ENCODE measurements at regions not wholly inside any gene's neighbourhood (a gene's known extent, or its start where the extent isn't known, plus 50 kb on each side); places are given as distances from the start of the nearest gene placed in this dataset.

- no peak overlapping the region for H3K27ac ChIP-seq (ENCODE audit: insufficient read depth, low read depth, low read length)
- dilution Hi-C loops (cut with MboI; ENCODE audit: extremely low pct_ligation_motif_present, low sequenced_read_pairs): no loop called here
- ChIA-PET POLR2A (no interaction called here), CTCF (no interaction called here)
- no TSS peak for BruUV-seq (replicated peaks)
- no peaks in the 10 kb centered on the region for H3K36me3 ChIP-seq (ENCODE audit: control insufficient read depth in 2 of 2, extremely low read depth in 1 of 2, insufficient read depth in 2 of 2, low read length in 2 of 2)
- no peaks in the 10 kb centered on the region for H3K79me2 ChIP-seq (ENCODE audit: control insufficient read depth, insufficient read depth, low read length)
- H3K4me3 ChIP-seq (replicated peaks in 1 of 3; ENCODE audit: insufficient read depth in 1 of 3, low read depth in 1 of 3, low read length in 3 of 3): no peak overlapping the region
- no peaks in the 10 kb centered on the region for H3K27me3 ChIP-seq (ENCODE audit: control insufficient read depth in 2 of 2, insufficient read depth in 2 of 2, low read length in 2 of 2)
- no peaks in the 10 kb centered on the region for H4K20me1 ChIP-seq (replicated peaks; ENCODE audit: control insufficient read depth, extremely low read depth, insufficient read depth, low read length)
- no peaks in the 10 kb centered on the region for H3K4me1 ChIP-seq (ENCODE audit: control insufficient read depth, extremely low read depth, insufficient read depth, low read length)
- DNase-seq (ENCODE audit: low read depth, low spot score) (no peak), FAIRE-seq (no peak)
- no peak overlapping the region for H3K9ac ChIP-seq (replicated peaks; ENCODE audit: extremely low read depth, insufficient read depth, low read length)
- H2AFZ ChIP-seq (ENCODE audit: low read depth, low read length): no peak overlapping the region
- no peak for TF ChIP-seq FOS (IDR thresholded peaks at IDR 0.05; ENCODE audit: borderline replicate concordance, insufficient read depth, low read length)
- no peak for TF ChIP-seq MYC (IDR thresholded peaks at IDR 0.05; ENCODE audit: low read depth, low read length)
- no peak for TF ChIP-seq POLR2A (IDR thresholded peaks at IDR 0.05; ENCODE audit: low read depth, low read length)
- TF ChIP-seq EZH2 (IDR thresholded peaks at IDR 0.05; ENCODE audit: borderline replicate concordance, low read depth, low read length, severe bottlenecking): no peak
- TF ChIP-seq POLR2AphosphoS5 (IDR thresholded peaks at IDR 0.05; ENCODE audit: insufficient read depth, low read depth, low read length): no peak
- TF ChIP-seq GATA2 (IDR thresholded peaks at IDR 0.05; ENCODE audit: insufficient read depth, insufficient read length, low read depth, low read length): no peak
- intact Hi-C loops (cut with micrococcal nuclease): no loop called here
- no peaks in the 10 kb centered on the region for H3K9me1 ChIP-seq (replicated peaks; ENCODE audit: control insufficient read depth, extremely low read depth, insufficient read depth, low read length)
- no peak overlapping the region for H3K4me2 ChIP-seq (ENCODE audit: insufficient read depth, low read length)
- H3K9me3 ChIP-seq (replicated peaks; ENCODE audit: control insufficient read depth, insufficient read depth, low read length): no peaks in the 10 kb centered on the region
These were observed 1759.4 kb downstream of the PCDH9 start for GRCh38 chr13:65470781-65471180.

- Histone ChIP-seq H3K9ac (replicated peaks; ENCODE audit: extremely low read depth, insufficient read depth, low read length) (no peak overlapping the region), H3K4me1 (ENCODE audit: control insufficient read depth, extremely low read depth, insufficient read depth, low read length) (no peaks in the 10 kb centered on the region), H3K36me3 (ENCODE audit: control insufficient read depth in 2 of 2, extremely low read depth in 1 of 2, insufficient read depth in 2 of 2, low read length in 2 of 2) (no peaks in the 10 kb centered on the region), H3K9me1 (replicated peaks; ENCODE audit: control insufficient read depth, extremely low read depth, insufficient read depth, low read length) (no peaks in the 10 kb centered on the region), H3K27ac (ENCODE audit: insufficient read depth, low read depth, low read length) (no peak overlapping the region), H3K27me3 (ENCODE audit: control insufficient read depth in 2 of 2, insufficient read depth in 2 of 2, low read length in 2 of 2) (no peaks in the 10 kb centered on the region), H3K9me3 (replicated peaks; ENCODE audit: control insufficient read depth, insufficient read depth, low read length) (no peaks in the 10 kb centered on the region), H4K20me1 (replicated peaks; ENCODE audit: control insufficient read depth, extremely low read depth, insufficient read depth, low read length) (no peaks in the 10 kb centered on the region), H2AFZ (ENCODE audit: low read depth, low read length) (no peak overlapping the region), H3K4me2 (ENCODE audit: insufficient read depth, low read length) (no peak overlapping the region), H3K79me2 (ENCODE audit: control insufficient read depth, insufficient read depth, low read length) (no peaks in the 10 kb centered on the region), H3K4me3 (replicated peaks in 1 of 3; ENCODE audit: insufficient read depth in 1 of 3, low read depth in 1 of 3, low read length in 3 of 3) (no peak overlapping the region)
- POLR2A ChIA-PET: no interaction called here
- CTCF ChIA-PET: no interaction called here
- intact Hi-C loops (cut with micrococcal nuclease): no loop called here
- DNase-seq (ENCODE audit: low read depth, low spot score) (no peak), FAIRE-seq (no peak)
- no TSS peak for BruUV-seq (replicated peaks)
- no peak for TF ChIP-seq FOS (IDR thresholded peaks at IDR 0.05; ENCODE audit: borderline replicate concordance, insufficient read depth, low read length)
- TF ChIP-seq MYC (IDR thresholded peaks at IDR 0.05; ENCODE audit: low read depth, low read length): no peak
- TF ChIP-seq POLR2A (IDR thresholded peaks at IDR 0.05; ENCODE audit: low read depth, low read length): no peak
- TF ChIP-seq GATA2 (IDR thresholded peaks at IDR 0.05; ENCODE audit: insufficient read depth, insufficient read length, low read depth, low read length): no peak
- no peak for TF ChIP-seq POLR2AphosphoS5 (IDR thresholded peaks at IDR 0.05; ENCODE audit: insufficient read depth, low read depth, low read length)
- TF ChIP-seq EZH2 (IDR thresholded peaks at IDR 0.05; ENCODE audit: borderline replicate concordance, low read depth, low read length, severe bottlenecking): no peak
- no peak for TF ChIP-seq JUN (IDR thresholded peaks at IDR 0.05; ENCODE audit: borderline replicate concordance, insufficient read depth, insufficient read length, low read depth)
- TF ChIP-seq CTCF (IDR thresholded peaks at IDR 0.05; ENCODE audit: extremely low read depth in 1 of 2, insufficient read depth in 1 of 2, low read depth in 1 of 2, low read length in 2 of 2): no peak
- no peak for TF ChIP-seq MAX (IDR thresholded peaks at IDR 0.05; ENCODE audit: insufficient read depth, insufficient read length)
- dilution Hi-C loops (cut with MboI; ENCODE audit: extremely low pct_ligation_motif_present, low sequenced_read_pairs): no loop called here
These were observed 1761.5 kb downstream of the PCDH9 start for GRCh38 chr13:65468628-65469027.

Data from endothelial cell of umbilical vein (primary cell).